ENCODE measurements at regions not wholly inside any gene's neighbourhood (a gene's known extent, or its start where the extent isn't known, plus 50 kb on each side); places are given as distances from the start of the nearest gene placed in this dataset.

DNA sequence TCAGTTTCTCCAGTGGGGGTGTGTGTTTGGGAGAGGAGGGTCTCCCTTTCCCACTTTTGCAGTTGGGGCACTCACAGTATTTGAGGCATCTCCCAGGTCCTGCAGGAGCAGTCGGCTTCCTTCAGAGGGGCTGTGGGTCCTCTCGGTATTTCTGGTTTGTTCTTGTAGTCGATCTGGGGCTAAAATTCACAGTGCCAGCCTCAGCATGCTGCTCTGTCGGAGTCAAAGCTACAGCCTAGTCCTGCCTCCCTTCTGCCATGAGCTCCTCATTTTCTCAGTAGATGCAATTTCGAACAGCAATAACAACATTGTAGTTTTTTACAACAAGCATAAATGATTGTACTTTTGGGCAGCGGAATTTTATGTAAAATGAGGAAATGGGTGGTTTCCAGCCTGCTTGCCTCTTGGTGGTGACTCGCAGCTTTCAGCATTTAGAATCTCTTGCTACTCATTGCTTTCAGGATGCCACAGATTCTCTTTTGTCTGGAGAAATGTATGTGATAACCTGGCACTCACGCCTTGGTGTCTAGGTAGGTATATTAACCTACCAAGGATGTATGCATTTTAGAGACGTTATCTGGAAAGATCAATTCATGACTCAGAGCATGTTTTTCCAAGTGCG is 82.4 kb upstream of the C21orf91 start:
- DNase-seq (ENCODE audit: low read depth in 2 of 2) = no peak

GRCh38 chr21:17900990-17901385 is 81.8 kb upstream of the C21orf91 start:
- no peak for DNase-seq (ENCODE audit: low read depth in 2 of 2)

DNA sequence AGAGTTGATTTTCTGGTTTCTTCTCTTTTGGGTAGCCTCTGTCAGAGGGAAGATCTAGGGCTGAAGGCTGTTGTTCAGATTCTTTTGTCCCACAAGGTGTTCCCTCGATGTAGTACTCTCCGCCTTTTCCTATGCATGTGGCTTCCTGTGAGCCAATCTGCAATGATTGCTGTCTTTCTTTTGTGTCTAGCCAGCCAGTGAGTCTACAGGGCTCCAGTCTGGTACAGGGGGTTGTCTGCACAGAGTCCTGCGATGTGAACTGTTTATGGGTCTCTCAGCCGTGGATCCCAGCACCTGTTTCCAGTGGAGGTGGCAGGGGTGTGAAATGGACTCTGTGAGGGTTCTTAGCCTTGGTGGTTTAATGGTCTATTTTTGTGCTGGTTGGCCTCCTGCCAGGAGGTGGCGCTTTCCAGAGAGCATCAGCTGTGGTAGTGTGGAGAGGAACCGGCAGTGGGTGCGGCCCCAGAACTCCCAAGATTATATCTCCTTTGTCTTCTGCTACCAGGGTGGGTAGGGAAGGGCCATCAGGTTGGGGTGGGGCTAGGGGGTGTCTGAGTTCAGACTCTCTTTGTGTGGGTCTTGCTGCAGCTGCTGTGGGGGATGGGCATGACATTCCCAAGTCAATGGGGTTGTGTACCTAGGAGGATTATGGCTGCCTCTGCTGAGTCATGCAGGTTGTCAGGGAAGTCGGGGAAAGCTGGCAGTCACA is 81.3 kb upstream of the C21orf91 start:
- peak in 1 of 2 donors; percentile 1 for DNase-seq (ENCODE audit: low read depth in 2 of 2)

GRCh38 chr21:17889171-17889570 is 70.0 kb upstream of the C21orf91 start:
- DNase-seq (ENCODE audit: low read depth in 2 of 2) = no peak

DNA sequence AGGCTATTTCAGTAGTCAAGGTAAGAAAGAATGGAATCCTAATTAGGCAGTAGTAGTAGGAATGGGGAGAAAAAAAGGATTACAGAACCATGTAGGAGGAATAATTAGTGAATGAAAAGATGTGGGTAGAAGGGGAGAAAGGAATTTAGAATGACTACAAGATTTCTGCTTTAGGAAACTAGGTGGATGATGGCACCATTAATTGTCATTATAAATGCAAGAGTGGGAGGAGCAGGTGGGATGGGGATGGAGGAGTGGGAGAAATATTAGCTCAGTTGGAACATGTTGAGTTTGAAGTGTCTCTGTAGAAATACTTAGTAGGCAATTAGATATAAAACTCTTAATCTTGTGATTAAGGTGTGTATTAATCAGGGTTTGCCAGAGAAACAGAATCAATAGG is 50.0 kb upstream of the C21orf91 start:
- DNase-seq (ENCODE audit: low read depth in 2 of 2) = no peak

All from activated CD4-positive, alpha-beta T cell treated with anti-CD3 and anti-CD28 coated beads for 24 hours (primary cell).